ENCODE measurements at regions not wholly inside any gene's neighbourhood (a gene's known extent, or its start where the extent isn't known, plus 50 kb on each side); places are given as distances from the start of the nearest gene placed in this dataset.

GRCh38 chr3:59549962-59550361 lies 500.1 kb upstream of the CFAP20DC start:
- DNase-seq (ENCODE audit: low read depth in 4 of 4, low spot score in 3 of 4) = no peak

GRCh38 chr3:59547874-59548273 lies 498.0 kb upstream of the CFAP20DC start:
- no peak for DNase-seq (ENCODE audit: low read depth in 4 of 4, low spot score in 3 of 4)

GRCh38 chr3:59546522-59546921 lies 496.7 kb upstream of the CFAP20DC start:
- no peak for DNase-seq (ENCODE audit: low read depth in 4 of 4, low spot score in 3 of 4)

- DNase-seq (ENCODE audit: low read depth in 4 of 4, low spot score in 3 of 4) = no peak
Observed at GRCh38 chr3:59545374-59545773, 495.5 kb upstream of the CFAP20DC start.

GRCh38 chr3:59542276-59542675 lies 492.5 kb upstream of the CFAP20DC start:
- DNase-seq (ENCODE audit: low read depth in 4 of 4, low spot score in 3 of 4) = no peak

GRCh38 chr3:59540696-59541095 lies 490.9 kb upstream of the CFAP20DC start:
- no peak for DNase-seq (ENCODE audit: low read depth in 4 of 4, low spot score in 3 of 4)

GRCh38 chr3:59540241-59540640 lies 490.4 kb upstream of the CFAP20DC start:
- no peak for DNase-seq (ENCODE audit: low read depth in 4 of 4, low spot score in 3 of 4)

- DNase-seq (ENCODE audit: low read depth in 4 of 4, low spot score in 3 of 4) = no peak
Observed at GRCh38 chr3:59538753-59539432, 489.1 kb upstream of the CFAP20DC start.

GRCh38 chr3:59535791-59536221 lies 486.0 kb upstream of the CFAP20DC start:
- DNase-seq (ENCODE audit: low read depth in 4 of 4, low spot score in 3 of 4) = no peak

- no peak for DNase-seq (ENCODE audit: low read depth in 4 of 4, low spot score in 3 of 4)
Observed at GRCh38 chr3:59531994-59532393, 482.2 kb upstream of the CFAP20DC start.

- no peak for DNase-seq (ENCODE audit: low read depth in 4 of 4, low spot score in 3 of 4)
Observed at GRCh38 chr3:59531066-59531745, 481.4 kb upstream of the CFAP20DC start.

- no peak for DNase-seq (ENCODE audit: low read depth in 4 of 4, low spot score in 3 of 4)
Observed at GRCh38 chr3:59528251-59528650, 478.4 kb upstream of the CFAP20DC start.

GRCh38 chr3:59527493-59527892 lies 477.7 kb upstream of the CFAP20DC start:
- no peak for DNase-seq (ENCODE audit: low read depth in 4 of 4, low spot score in 3 of 4)

GRCh38 chr3:59526999-59527398 lies 477.2 kb upstream of the CFAP20DC start:
- no peak for DNase-seq (ENCODE audit: low read depth in 4 of 4, low spot score in 3 of 4)

- DNase-seq (ENCODE audit: low read depth in 4 of 4, low spot score in 3 of 4) = no peak
Observed at GRCh38 chr3:59522550-59522949, 472.7 kb upstream of the CFAP20DC start.

- no peak for DNase-seq (ENCODE audit: low read depth in 4 of 4, low spot score in 3 of 4)
Observed at GRCh38 chr3:59519094-59519493, 469.3 kb upstream of the CFAP20DC start.

GRCh38 chr3:59518283-59519055 lies 468.6 kb upstream of the CFAP20DC start:
- no peak for DNase-seq (ENCODE audit: low read depth in 4 of 4, low spot score in 3 of 4)

- no peak for DNase-seq (ENCODE audit: low read depth in 4 of 4, low spot score in 3 of 4)
Observed at GRCh38 chr3:59517388-59517787, 467.6 kb upstream of the CFAP20DC start.

GRCh38 chr3:59515966-59516365 lies 466.1 kb upstream of the CFAP20DC start:
- DNase-seq (ENCODE audit: low read depth in 4 of 4, low spot score in 3 of 4) = no peak

GRCh38 chr3:59514865-59515482 lies 465.1 kb upstream of the CFAP20DC start:
- no peak for DNase-seq (ENCODE audit: low read depth in 4 of 4, low spot score in 3 of 4)

GRCh38 chr3:59513570-59513969 lies 463.7 kb upstream of the CFAP20DC start:
- no peak for DNase-seq (ENCODE audit: low read depth in 4 of 4, low spot score in 3 of 4)

Data from left renal pelvis (tissue), 4 donors.